ENCODE measurements at regions not wholly inside any gene's neighbourhood (a gene's known extent, or its start where the extent isn't known, plus 50 kb on each side); places are given as distances from the start of the nearest gene placed in this dataset.

GRCh38 chr12:59404109-59404650, 191.6 kb upstream of the SLC16A7 start:
- TF ChIP-seq CTCF (conservative IDR thresholded peaks at IDR 0.05; ENCODE audit: low read length) (no peak), EZH2phosphoT487 (IDR thresholded peaks at IDR 0.05; ENCODE audit: borderline replicate concordance, low read depth, low read length) (no peak)
